H4 (cell line): ENCODE measurements at regions not wholly inside any gene's neighbourhood (a gene's known extent, or its start where the extent isn't known, plus 50 kb on each side); places are given as distances from the start of the nearest gene placed in this dataset.
"Not testable (repeated sequence)": the region's sequence is repeated elsewhere in the genome, so short reads cannot be mapped to it uniquely, and the experiment has no call there.

Source experiments
- DNase-seq: peaks from one replicate; pipeline ENCODE4 v3.0.0-alpha.2; 2015; ENCODE audit warnings: low spot score

DNA sequence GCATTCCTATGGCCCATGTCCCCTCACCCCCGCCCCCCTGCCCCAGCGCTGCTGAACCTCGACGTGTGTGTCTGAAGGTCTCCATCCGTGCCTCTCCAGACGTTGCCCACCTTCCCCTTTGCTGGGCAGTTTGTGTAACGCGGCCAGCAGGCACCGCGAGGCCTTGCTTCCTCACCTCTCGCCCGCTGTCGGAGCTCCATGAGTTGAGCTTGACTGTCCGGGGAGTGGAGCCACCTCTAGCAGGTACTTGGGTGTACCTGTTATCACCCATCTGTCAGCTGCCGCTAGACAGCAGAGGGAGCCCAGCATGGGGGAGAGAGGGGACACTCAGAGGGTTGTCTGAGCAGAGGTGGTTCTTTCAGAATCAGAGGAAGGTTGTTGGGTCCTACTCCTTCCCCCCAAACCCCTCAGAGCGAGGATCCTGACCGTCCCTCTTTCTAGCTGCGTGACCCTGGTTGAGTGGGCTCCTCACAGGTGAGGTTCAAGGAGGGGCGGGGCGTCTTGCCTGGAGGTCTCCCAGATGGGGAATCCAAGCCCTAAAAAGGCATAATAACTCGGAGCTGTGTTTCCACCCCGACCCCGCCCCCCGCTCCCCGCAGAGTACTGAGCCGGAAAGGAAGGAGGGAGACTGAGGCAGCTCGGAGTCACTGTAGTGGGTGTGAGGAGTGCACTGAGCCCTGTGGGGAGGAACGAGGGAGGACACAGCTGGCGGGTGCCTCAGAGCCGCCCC is 184.7 kb downstream of the C9orf50 start:
- DNase-seq, result no peak

DNA sequence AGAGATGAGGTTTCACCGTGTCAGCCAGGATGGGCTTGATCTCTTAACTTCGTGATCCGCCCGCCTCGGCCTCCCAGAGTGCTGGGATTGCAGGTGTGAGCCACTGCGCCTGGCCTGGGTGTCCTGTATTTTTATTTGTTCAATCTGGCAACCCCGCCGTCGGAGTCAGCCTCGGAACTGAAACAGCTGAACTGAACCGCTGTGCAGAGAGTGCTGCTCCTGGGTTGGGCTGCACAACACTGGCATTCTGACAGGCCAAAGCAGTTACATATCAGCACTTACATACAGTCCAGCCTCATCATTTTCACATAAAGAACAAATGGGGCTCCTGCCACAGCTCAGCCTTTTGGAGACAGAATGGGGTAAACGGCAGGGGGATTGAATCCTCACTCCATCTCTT is 185.6 kb downstream of the C9orf50 start:
- no peak for DNase-seq

DNA sequence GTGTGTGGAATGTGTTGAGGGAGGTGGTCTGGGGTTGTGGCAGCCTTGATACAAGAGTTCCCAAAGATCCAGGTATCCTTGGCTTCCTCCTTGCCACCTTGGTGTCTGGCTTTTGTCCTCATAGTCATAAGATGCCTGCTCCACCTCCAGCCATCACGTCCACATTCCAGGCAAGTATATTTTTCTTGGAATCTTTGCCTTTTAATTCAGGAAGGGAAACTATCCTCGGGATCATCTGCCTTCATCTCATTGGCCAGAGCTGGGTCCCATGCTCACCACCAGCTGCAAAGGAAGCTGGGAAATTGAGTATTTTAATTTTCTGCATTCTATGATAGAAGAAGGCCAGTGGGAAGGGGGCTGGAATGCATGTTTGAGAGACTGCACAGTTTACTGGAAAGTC is 186.7 kb downstream of the C9orf50 start:
- no peak for DNase-seq

DNA sequence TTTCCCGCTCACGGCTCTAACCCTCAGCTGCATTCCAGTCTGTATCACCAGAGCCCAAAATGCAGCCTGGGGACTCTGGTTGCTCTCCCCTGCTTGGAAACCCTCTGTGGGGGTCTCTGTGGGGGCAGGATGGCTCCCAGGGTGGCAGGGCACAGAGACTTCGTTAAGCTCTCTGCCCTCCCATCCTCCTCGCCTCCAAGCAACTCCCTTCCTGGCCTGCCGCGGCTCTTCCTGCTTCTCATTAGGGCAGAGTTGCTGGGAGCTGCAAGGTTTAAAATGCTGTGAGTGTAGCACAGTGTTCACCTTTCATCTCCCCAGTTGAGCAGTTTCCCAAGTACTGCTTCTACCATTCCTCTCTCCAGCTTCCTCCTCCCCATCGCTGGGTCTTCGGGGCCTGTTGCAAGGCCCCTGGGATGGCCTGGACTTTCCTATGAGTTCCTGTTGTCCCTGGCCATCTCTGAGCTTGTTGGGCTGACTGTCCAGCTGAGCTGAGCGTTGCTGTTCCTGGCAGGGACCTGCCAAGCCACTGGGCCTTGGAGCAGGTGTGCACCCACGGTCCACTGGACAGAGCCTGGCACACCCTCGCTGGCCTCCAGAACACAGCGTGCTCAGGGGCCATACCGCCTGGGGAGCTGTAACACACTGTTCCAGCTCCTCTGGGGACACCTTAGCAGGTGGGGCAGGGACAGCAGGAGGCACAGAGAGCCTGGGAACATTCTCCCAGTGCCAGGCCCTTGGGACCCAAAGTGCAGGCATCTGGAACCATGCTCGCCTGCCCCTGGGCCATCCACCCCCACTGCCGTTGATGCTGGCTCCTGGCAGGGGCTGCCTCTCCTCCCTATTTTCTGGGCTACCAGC is 188.4 kb downstream of the C9orf50 start:
- DNase-seq, result no peak

DNA sequence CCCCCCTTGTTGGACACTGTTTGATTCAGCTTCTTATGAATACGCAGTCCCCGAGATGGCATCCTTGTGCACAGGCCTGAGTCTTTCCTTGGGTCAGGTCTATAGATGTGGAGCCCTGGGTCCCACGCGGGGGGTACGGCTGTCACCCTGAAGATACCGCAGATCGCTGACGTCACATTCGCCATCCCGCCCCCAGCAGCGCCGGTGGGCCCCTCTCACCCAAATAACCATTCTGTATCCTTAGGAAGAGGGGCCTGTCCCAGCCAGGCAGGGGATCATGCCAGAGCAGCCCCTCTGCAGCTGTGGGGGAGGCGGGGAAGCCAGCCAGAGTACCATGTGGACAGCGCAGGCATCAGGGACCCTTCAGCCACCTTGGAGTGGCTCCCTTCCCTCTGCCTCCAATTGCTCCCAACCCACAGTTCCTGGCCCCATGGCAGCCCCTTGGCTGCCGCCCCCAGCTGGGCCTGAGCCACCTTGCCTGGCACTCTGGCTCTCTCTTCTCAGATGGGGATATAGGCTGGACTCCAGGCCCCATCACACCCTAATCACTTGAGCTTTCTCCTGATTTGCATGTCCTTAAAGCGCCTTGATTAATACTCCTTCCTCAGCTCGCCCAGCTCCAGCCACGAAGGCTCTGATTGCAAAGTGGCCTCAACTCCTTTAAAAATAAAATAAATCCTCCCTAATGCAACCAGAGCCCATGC is 189.8 kb downstream of the C9orf50 start:
- no peak for DNase-seq

DNA sequence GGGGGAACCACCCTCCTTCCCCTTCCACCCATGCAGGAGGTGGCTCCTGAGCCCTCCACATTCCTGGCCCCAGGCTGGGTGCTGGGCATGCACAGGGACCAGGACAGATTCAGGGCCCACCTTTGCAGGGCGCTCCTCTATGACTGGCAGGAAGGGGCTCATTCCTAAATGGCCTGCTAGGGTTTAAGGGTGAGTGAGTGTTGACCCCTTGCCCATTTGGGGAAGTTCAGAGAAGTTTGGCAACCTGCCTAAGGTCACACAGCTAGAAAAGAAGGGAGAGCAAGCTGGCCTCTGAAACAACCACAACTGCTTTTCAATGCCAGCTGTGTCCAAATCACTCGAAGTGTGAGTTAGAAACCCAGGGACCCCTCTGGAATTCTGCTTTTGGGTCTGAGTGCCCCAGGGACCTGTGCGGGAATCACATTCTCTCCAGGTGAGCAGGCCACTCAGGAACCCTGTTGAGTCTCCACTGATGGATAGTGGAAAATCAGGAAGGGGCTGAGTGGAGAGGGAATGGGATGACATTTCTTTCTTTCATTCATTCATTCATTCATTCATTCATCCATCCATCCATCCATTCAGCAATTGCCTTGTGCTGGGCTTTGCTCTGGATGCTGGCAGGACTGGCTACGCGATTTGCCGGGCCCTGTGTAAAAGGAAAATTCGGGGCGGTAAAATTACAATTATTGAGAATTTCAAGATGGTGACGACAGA is 191.9 kb downstream of the C9orf50 start:
- no peak for DNase-seq

DNA sequence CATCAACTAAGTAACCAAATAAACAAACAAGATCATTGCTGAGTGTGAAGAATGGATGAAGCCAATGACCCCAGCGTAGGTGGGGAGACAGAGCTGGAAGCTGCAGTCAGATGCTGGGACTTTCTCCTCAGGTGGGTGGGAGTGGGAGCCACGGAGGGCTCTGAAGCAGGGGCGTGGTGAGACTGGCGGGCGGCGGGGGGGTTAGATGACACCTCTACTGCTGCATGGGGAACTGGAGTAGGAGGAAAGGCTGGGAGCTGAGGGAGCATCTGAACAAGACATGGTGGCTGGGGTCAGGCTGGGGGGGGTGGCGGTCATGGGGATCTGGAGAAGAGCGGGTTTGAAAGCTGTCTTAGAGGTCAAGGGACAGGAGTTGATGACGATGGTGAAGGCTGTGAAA is 193.8 kb downstream of the C9orf50 start:
- no peak for DNase-seq

DNA sequence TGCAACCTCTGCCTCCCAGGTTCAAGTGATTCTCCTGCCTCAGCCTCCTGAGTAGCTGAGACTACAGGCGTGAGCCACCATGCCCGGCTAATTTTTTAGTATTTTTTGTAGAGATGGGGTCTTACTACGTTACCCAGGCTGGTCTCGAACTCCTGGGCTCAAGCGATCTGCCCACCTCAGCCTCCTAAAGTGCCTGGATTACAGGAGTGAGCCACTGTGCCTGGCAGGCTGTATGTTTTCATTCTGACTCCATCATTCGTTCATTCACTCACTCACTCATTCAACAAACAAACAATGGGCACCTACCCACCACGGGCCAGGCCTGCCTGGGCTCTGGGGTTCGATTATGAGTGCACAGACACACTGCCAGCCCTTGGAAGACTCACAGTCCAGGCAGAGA is 197.1 kb downstream of the C9orf50 start:
- not testable (repeated sequence) for DNase-seq

DNA sequence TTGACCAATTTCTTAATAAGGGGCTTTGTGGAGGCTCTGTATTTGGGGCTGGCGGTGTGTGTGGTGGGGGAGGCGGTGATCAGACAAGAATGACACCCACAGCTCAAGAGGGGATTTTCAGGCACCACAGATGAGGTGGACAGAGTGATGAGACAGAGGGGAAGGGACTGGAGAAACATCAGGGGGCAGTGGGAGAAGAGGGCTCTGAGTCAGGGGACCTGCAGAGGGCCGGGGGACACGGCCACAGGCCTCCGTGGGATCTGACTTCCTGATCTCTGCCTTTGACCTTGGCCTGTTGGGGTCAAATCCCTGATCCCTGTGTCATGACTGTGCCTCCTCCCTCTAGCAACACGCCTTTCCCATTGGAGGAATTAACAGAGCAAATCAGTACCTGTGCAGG is 197.7 kb downstream of the C9orf50 start:
- DNase-seq, result no peak

DNA sequence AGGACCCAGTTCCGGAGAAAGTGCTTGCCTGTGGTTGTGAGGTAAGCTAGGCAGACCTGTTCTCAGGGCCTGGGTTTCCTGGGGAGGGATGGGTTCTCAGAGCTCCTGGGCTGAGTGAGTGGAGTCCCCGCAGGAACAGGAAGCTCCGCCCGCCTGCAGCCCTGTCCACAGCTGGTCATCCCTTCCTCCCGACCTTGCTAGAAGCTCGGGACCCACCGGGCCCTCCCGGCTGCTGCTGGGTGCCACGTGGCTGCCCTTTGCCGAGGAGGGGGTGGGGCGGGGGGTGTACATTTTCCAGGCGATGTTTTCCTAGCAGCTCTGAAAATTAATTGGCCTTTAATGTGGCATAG is 198.1 kb downstream of the C9orf50 start:
- no peak for DNase-seq

DNA sequence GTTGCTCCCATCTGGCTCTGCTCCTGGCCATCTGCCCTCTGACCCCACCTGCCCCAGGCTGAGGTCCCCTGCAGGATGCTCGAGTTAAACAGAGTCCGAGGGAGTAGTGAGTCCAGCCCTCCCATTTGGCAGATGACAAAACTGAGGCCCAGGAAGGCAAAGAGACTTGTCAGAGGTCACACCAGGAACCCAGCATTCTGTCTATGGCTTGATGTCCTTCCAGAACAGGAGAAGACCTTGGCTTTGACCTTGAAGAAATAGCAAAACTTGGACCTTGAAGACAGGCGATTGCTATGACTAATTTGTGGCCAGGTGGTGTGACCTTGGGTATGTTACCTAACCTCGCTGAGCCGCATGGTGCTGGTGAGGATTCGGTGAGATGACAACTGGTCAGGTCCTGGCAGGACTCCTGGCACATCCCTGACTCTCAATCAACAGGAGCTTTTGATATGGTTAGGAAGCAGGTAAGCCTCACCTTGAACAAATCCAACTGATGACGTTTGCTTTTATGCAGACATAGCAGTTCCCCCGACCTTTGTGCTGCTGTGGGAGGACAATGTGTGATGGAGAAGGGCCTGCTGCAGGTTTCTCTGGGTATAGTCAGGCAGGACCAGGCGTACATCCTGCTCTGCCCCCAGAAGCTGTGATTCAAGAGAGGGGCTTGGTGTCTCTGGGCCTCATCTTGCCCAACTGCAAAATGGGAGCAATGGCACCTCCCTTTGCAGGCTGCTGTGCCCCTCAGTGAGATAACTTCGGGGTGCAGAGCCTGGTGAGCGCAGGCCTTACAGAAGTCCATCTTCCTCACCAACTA is 198.7 kb downstream of the C9orf50 start:
- no peak for DNase-seq

DNA sequence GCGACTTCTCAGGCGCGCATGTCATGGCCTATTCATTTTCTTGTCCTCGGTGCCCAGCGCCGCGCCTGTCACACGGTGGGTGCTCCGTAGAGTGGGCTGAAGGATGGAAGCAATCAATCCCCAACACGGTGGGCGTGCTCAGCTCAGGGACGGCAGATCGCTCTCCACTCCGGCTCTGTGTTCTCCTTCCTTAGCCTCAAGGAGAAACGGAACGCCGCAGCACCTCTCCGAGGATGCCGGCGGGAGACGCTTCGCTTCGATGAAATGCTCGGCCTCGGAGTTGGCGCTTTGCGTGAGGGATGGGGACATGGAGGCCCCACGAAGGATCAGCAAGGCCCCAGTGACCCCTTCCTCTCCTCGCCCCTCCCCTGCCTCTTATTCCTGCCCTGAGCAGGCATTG is 199.5 kb downstream of the C9orf50 start:
- DNase-seq, result no peak

DNA sequence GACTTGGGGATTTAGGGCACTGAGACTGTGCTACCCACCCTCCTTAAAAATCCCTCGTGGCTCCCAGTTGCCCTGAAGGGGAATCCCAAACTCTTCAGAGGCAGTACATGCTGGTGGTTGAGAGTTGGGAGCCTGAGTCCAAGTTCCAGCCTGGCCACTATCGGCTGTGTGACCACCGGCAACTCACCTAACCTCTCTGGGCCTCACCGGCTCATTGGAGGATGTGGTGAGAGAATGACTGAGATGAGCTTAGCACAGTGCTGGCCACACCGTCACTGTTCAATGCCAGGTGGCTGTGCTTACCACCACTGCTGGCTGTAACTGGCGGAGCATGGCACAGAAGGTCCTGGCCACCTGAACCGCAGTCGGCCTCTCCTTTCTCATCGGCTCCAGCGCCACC is 200.2 kb downstream of the C9orf50 start:
- DNase-seq, result no peak

DNA sequence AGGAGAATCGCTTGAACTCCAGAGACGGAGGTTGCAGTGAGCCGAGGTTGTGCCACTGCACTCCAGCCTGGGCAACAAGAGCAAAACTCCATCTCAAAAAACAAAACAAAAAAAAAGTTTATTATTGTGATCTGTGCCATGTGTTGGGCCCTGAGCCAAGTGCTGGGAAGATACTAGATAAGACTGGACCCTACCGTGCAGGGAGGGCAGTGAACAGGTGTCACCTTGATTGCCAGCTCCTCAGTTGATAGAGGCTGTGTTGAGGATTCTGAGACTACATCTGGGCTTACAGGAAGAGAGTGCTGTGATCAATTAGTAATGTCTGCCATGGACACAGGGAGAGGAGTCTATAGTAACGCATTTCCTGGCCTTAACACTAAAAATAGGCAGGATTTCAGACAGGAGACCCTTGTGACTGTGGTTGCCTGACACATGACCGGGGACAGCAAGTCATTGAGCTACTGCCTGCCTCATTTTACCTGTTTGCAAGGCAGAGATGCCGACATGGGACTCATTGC is 201.5 kb downstream of the C9orf50 start:
- no peak for DNase-seq

DNA sequence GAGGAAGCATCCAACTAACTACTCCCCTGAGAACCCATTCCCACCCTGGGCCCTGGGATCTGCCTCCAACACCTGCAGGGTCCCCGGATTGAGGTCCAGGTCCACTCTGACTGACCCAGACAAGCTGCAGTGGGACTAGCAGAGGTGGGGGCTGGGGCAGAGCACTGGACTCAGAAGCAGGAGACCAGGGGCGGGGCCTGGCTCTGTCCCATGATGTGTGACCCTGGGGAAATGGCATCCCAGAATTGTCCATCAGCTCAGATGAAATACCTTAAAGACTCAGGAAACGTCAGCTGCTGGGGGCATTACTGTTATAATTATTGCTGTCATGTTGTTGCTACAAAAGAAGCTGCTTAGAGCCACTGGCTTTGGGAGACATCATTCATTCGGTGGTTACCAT is 202.4 kb downstream of the C9orf50 start:
- DNase-seq, result no peak

DNA sequence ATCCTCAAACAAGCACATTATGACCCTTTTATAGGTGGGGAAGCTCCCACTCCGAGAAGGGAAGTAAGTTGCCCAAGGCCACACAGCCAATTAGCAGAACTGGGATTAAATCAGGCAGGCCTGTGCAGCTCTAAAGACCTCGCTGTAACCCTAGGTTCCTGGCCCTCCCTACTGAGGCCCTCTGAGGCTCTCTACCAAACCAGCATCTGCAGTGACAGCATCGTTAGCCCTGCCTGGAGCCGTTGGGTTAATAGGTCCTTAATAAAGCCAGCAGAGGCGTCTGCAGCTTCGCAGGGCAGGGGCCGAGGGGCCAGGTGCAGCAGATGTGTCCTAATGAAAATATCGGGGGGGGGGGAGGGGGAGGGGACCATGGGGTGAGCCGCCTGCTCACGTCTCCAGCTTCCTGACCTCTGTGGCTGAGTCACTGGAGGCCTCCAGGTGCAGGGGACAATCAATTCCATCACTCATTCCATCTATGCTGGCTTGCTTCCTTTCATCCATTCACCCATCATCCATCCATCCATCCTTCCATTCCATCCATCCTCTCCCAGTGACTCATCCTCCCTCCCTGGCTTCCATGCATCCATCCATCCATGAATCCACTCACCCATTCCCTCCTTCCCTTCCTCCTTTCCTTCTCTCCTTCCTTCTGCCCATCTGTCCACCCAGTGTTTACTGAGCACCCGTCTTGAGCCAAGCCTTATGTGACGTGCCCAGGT is 203.9 kb downstream of the C9orf50 start:
- DNase-seq, result no peak

DNA sequence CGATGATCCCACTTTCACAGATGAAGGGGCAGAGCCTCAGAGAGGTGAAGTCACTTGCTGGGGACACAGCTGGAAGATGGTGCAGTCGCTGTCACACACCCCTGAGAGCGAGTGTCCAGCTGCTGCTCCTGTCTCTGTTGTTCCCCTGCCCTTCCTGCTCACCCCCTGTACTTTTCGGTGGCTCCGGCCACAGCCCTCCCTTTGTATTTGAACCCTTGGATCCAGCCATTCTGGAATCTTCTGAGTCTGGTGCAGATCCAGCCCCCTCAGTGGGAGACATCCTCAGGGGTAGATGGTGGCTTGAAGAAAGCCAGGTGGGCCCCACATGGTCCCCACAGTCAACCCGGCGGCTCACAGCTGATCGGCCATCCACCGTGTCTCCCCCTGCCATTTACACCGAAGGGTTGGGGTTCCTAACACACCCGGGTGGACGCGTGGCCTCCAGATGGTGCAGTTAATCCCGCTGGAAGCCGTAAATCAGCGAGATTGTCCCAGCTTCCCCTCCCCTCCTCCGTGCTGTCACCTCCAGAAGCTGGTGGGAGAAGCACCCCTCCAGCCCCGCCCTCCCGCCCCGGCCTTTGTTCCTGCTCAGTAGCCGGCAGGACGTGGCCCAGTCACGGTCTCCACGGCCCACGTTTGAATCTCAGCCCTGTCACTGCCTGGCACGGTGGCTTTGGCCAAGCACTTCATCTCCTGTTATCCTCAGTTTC is 204.8 kb downstream of the C9orf50 start:
- no peak for DNase-seq

DNA sequence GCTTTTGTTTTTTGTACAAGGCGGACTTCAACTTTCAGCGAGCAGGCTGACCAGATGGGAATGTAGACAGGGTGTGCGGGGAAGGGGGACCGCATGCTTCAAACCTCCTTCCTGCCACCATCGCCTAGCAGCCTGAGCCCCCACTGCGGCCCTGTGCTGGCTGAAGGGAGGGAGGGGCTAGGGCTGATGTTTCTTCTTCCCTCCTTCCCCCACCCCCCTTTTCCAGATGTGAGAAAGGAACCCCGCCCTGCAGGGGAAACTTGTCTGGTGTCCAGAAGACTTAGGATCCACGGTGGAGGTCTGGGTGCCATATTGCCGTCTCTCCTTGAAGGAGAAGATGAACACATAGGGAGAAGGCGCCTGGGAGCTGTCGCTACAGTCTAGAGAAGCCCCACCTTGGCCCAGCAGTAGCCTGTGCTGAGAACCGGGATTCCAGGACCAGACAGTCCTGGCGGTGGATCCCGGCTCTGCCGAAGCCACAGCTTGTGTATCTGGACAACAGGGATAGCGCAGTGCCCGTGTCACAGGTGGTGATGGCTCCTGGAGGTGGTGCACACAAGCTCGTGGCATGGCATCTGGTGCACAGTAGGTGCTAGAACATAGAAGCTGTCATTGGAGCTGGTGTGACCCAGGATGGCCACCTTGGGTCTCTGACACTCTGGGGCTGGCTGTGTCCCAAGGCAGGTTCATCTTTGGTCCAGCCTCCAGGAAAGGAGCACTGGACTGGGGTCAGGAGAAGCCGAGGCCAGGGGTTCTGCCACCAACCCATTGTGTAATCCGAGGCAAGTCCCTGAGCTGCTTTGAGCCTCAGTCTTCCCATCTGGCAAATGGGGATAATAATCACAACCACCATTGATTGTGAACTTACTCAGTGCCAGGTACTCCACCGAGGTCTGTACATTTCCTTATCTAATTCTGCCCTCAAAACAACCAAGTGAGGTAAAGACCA is 205.6 kb downstream of the C9orf50 start:
- DNase-seq, result no peak
